Endodermal cell (in vitro differentiated cells): ENCODE measurements at regions not wholly inside any gene's neighbourhood (a gene's known extent, or its start where the extent isn't known, plus 50 kb on each side); places are given as distances from the start of the nearest gene placed in this dataset.

ENCODE experiments used
- DNase-seq: peaks from one replicate; pipeline ENCODE4 v3.0.0-alpha.2; 2017
- H3K27ac ChIP-seq: 2 replicates; pipeline ENCODE4 v1.5.1; 2013; ENCODE audit warnings: mild to moderate bottlenecking, low read depth, low read length, moderate library complexity
- H3K27me3 ChIP-seq: 2 replicates; pipeline ENCODE4 v1.6.1; 2013; ENCODE audit warnings: mild to moderate bottlenecking, low read length, moderate library complexity; ENCODE audit not compliant: insufficient read depth, control insufficient read depth, poor library complexity, severe bottlenecking
- H3K36me3 ChIP-seq: 2 replicates; pipeline ENCODE4 v1.7.0; 2013; ENCODE audit warnings: mild to moderate bottlenecking, low read length, moderate library complexity; ENCODE audit not compliant: control insufficient read depth, insufficient read depth
- H3K4me1 ChIP-seq: one replicate; pipeline ENCODE4 v1.7.0; 2013; ENCODE audit warnings: low read length; ENCODE audit not compliant: control insufficient read depth, insufficient read depth
- H3K4me3 ChIP-seq: 2 replicates; pipeline ENCODE4 v1.5.1; 2013; ENCODE audit warnings: mild to moderate bottlenecking, low read length, moderate library complexity
- H3K9ac ChIP-seq: 2 replicates; pipeline ENCODE4 v1.6.1; 2013; ENCODE audit warnings: mild to moderate bottlenecking, low read length, moderate library complexity; ENCODE audit not compliant: poor library complexity, severe bottlenecking; ENCODE audit errors: extremely low read depth
- H3K9me3 ChIP-seq: 2 replicates; pipeline ENCODE4 v1.6.1; 2013; ENCODE audit warnings: mild to moderate bottlenecking, low read length, moderate library complexity; ENCODE audit not compliant: control insufficient read depth
- H3K27ac Mint-ChIP-seq: 2 replicates; pipeline ENCODE4 v1.8.0; 2020; ENCODE audit warnings: mixed read lengths
- H3K27me3 Mint-ChIP-seq: 2 replicates; pipeline ENCODE4 v1.8.0; 2021; ENCODE audit warnings: mild to moderate bottlenecking, mixed read lengths; ENCODE audit not compliant: insufficient read depth
- H3K36me3 Mint-ChIP-seq: 2 replicates; pipeline ENCODE4 v1.8.0; 2020; ENCODE audit warnings: low read depth, mixed read lengths
- H3K4me1 Mint-ChIP-seq: 2 replicates; pipeline ENCODE4 v1.8.0; 2020; ENCODE audit warnings: mixed read lengths
- H3K4me3 Mint-ChIP-seq: 2 replicates; pipeline ENCODE4 v1.8.0; 2020; ENCODE audit warnings: mild to moderate bottlenecking, moderate library complexity, mixed read lengths
- H3K9me3 Mint-ChIP-seq: 2 replicates; pipeline ENCODE4 v1.8.0; 2020; ENCODE audit warnings: mild to moderate bottlenecking, mixed read lengths
- WGBS, 2 experiments: methylation state at CpG; one replicate each; pipeline versions ENCODE4 v1.1.5 to v1.1.7; 2013; ENCODE audit warnings: missing lambda C conversion rate in 2 of 2, mixed read lengths in 1 of 2; ENCODE audit not compliant: insufficient coverage in 1 of 2, insufficient read length in 1 of 2; 5-methylcytosine and 5-hydroxymethylcytosine counted together
- TF ChIP-seq, protein P1 (sequence below): fragments of 200-600 bp; sonication (generic); conservative IDR thresholded peaks from 2 replicates; pipeline ENCODE4 v1.5.0; 2021; ENCODE audit warnings: antibody characterized with exemption, mild to moderate bottlenecking

DNA sequence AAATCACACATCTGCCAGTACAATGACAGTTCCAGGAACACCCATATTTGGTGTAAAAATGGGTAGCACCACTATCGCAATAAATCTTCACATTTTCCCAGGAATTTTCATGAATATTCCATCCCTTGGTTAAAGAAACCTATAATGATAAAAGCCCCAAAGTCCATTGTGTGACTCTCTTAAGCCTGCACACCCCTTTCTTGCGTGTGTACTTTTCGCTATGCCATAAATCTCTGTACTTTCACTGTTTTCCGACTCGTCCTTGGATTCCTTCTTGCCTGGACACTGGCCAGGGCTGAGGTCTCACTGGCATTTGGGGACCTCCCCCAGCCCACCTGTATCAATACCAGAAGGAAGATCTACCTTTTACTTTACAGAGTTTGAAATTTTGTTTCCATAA is 172.3 kb downstream of the RNF152 start:
- Mint-ChIP-seq H3K4me1 (peaks cover 2% of the 10 kb centered on the region), H3K27ac (no peak overlapping the region), H3K4me3 (no peak overlapping the region), H3K27me3 (no peaks in the 10 kb centered on the region), H3K36me3 (no peaks in the 10 kb centered on the region), H3K9me3 (peaks cover 14% of the 10 kb centered on the region)
- no peak for DNase-seq
- Histone ChIP-seq H3K4me3 (no peak overlapping the region), H3K4me1 (no peaks in the 10 kb centered on the region), H3K27ac (no peak overlapping the region), H3K36me3 (no peaks in the 10 kb centered on the region), H3K9me3 (peaks cover 5% of the 10 kb centered on the region), H3K9ac (no peak overlapping the region), H3K27me3 (no peaks in the 10 kb centered on the region)
- WGBS, 2 experiments, result 92 to 100% methylated on average over 3 to 5 of the region's 5 CpGs
- TF ChIP-seq, protein P1, sequence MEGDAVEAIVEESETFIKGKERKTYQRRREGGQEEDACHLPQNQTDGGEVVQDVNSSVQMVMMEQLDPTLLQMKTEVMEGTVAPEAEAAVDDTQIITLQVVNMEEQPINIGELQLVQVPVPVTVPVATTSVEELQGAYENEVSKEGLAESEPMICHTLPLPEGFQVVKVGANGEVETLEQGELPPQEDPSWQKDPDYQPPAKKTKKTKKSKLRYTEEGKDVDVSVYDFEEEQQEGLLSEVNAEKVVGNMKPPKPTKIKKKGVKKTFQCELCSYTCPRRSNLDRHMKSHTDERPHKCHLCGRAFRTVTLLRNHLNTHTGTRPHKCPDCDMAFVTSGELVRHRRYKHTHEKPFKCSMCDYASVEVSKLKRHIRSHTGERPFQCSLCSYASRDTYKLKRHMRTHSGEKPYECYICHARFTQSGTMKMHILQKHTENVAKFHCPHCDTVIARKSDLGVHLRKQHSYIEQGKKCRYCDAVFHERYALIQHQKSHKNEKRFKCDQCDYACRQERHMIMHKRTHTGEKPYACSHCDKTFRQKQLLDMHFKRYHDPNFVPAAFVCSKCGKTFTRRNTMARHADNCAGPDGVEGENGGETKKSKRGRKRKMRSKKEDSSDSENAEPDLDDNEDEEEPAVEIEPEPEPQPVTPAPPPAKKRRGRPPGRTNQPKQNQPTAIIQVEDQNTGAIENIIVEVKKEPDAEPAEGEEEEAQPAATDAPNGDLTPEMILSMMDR, result no peak

DNA sequence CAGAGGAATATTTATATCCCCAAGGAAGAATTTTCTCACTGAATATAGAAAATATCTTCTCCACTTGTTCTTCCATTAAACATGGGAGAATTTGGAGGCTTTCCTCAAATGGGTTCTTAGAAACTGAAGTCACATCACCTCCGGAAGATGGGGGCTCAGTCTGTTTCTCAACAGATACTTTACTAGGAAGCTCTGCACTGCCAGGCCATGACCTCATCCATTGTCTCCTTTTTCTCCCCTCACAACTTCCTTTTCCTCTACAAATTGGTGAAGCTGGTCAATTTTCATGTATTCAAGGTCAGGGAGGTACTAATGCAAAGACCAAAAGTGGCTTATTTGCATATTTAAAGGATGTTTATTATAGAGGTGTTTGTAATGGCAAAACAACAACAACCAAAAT is 173.1 kb downstream of the RNF152 start:
- H3K9me3 ChIP-seq, result no peaks in the 10 kb centered on the region
- no peak overlapping the region for H3K4me3 ChIP-seq
- 97 to 100% methylated on average over 1 of the region's 1 CpG for WGBS, 2 experiments
- Mint-ChIP-seq H3K27me3 (no peaks in the 10 kb centered on the region), H3K9me3 (peaks cover 7% of the 10 kb centered on the region), H3K27ac (no peak overlapping the region), H3K4me3 (no peak overlapping the region), H3K36me3 (no peaks in the 10 kb centered on the region), H3K4me1 (peaks cover 2% of the 10 kb centered on the region)
- H3K27me3 ChIP-seq, result no peaks in the 10 kb centered on the region
- H3K27ac ChIP-seq, result no peak overlapping the region
- no peak overlapping the region for H3K9ac ChIP-seq
- DNase-seq, result no peak
- H3K36me3 ChIP-seq, result no peaks in the 10 kb centered on the region
- no peaks in the 10 kb centered on the region for H3K4me1 ChIP-seq
- TF ChIP-seq, protein P1, result no peak

DNA sequence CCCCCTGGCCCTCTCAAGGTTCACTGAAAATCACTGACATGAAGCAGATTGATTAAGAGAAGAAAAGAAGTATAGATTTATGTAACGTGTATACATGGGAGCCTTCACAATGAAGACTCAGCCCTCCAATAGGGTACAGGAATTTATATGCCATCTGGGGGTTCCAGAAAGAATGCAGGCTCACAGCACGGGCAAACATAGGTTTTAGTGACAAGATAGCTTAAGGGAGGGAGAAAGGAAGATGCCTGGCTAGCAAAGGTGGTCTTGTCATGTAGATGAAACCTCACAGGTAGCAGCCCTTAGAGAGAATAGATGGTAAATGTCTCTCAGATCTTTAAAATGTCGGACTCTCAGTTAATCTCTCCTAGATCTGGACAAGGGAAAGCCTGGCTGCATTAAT is 173.9 kb downstream of the RNF152 start:
- TF ChIP-seq, protein P1, result no peak
- Mint-ChIP-seq H3K9me3 (peaks cover 7% of the 10 kb centered on the region), H3K27me3 (no peaks in the 10 kb centered on the region), H3K27ac (no peak overlapping the region), H3K36me3 (no peaks in the 10 kb centered on the region), H3K4me3 (no peak overlapping the region), H3K4me1 (peaks cover 2% of the 10 kb centered on the region)
- Histone ChIP-seq H3K27me3 (no peaks in the 10 kb centered on the region), H3K9ac (no peak overlapping the region), H3K9me3 (peaks cover 7% of the 10 kb centered on the region), H3K4me3 (no peak overlapping the region), H3K36me3 (no peaks in the 10 kb centered on the region), H3K4me1 (no peaks in the 10 kb centered on the region), H3K27ac (no peak overlapping the region)
- DNase-seq, result no peak
- 88 to 100% methylated on average over 1 to 3 of the region's 3 CpGs for WGBS, 2 experiments
